Activated naive CD4-positive, alpha-beta T cell treated with Interleukin-2 at 50 U/mL for 16 hours (primary cell): ENCODE measurements at regions not wholly inside any gene's neighbourhood (a gene's known extent, or its start where the extent isn't known, plus 50 kb on each side); places are given as distances from the start of the nearest gene placed in this dataset.
"Not testable (repeated sequence)": the region's sequence is repeated elsewhere in the genome, so short reads cannot be mapped to it uniquely, and the experiment has no call there.

Source experiments
- DNase-seq: peaks from one replicate; pipeline ENCODE4 v3.0.0-alpha.2; 2020

DNA sequence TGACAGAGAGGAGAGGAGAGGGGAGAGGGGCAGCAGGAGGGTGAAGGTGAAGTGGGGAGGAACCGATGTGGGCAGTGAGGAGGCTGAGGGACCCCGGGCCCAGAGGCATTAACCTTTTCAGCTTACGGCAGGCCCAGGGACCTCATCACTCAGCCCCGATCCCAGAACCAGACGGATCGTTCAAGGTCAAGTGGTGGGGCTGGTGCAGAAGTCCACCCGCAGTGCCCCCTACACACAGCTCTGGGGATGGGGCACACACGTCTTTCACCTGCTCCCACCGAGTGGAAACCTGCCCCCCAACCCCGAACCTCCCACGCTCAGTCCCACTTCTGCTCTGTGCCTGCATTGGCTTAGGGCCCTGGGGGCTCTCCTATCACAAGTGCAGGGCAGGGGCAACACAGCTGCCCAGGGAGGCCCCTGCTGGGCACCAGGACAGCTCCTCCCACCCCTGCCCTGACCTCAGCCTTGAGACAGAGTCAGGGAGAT, 81.9 kb upstream of the GOLGA6L4 start:
- not testable (repeated sequence) for DNase-seq

DNA sequence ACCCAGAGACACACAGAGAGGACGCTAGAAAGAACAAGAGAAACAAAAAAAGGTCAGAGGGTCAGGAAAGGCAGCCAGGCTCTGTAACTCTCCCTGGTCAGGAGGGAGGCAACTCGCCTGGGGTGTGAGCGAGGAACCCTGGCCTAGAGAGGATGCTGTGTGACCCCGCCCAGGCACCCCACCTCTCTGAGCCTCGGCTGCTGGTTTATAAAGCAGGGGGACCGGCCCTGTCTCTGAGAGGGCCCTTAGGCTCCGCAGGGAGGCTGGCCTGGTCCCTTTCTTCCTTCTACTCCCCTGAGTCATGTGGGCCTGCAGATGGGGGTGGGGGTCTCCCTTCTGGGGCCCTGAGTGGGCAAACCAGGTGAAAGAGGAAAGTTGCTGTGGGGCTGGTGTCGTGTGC, 81.3 kb upstream of the GOLGA6L4 start:
- not testable (repeated sequence) for DNase-seq

DNA sequence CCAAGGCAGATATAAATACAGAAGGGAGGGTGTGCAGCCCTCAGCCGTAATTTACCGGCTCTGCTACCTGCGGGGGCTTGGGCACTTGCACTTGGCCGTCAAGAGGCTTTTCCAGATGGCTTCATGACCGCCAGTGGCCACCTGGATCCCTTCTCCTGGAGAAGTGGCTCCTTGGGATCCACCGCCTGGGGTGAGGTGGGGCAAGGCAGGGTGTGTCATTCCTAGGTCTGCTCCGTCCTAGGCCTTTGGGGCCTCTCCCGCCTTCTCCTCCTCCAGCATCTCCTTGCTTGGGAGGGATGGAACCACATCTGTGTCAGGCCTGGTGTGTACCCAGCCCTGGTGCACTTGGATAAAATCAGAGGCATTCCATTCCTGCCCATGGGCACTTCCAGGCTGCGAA, 80.8 kb upstream of the GOLGA6L4 start:
- DNase-seq: not testable (repeated sequence)

DNA sequence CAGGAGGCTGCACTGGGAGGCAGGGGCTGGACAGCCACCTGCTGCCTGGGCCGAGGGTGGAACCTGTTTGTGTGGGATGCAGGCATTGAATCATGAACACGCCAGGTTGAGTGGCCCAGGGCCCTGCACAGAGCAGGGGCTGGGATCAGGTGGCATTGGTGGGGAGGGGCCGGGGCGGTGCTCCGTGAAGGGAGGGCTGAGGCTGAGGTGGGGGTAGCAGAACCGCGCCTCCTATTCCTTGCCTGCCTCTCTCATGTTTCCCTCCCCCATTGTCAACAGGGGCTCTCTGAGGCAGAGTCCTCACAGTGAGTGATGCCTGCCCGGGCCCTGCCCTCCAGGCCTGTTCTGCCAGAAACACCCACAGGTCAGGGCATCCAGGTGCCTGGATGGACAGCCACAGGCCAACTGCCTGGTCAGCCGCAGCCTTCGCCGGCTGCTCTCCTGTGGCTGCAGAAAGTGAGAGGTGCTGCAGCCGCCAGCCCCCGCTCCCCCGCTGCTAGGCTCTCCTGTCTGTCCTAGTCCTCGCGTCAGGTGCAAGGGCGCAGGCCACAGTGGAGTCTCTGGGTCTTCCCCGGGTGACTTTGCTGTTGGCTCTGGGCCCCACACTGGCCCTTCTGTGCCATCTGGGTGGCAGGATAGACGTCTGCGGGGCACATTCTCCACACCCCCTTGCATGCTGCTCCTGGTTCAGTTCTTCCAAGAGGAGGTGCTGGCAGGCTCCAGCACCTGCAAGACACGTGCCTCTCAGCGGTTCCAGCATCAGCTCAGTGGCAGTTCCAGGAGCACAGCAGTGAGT, 79.6 kb upstream of the GOLGA6L4 start:
- DNase-seq: not testable (repeated sequence)

DNA sequence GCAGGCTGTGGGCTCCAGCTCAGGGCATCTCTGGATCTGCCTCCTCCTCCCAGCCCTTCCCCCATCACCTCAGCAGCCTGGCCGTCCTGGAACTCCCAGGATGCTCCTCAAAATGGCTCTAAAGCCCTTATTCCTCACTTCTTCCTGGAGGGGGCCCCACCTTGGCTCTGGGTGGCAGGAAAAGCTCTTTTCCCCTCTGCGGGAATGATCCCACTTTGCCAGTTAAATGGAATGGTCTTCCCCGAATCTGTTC, 79.1 kb upstream of the GOLGA6L4 start:
- DNase-seq: not testable (repeated sequence)

DNA sequence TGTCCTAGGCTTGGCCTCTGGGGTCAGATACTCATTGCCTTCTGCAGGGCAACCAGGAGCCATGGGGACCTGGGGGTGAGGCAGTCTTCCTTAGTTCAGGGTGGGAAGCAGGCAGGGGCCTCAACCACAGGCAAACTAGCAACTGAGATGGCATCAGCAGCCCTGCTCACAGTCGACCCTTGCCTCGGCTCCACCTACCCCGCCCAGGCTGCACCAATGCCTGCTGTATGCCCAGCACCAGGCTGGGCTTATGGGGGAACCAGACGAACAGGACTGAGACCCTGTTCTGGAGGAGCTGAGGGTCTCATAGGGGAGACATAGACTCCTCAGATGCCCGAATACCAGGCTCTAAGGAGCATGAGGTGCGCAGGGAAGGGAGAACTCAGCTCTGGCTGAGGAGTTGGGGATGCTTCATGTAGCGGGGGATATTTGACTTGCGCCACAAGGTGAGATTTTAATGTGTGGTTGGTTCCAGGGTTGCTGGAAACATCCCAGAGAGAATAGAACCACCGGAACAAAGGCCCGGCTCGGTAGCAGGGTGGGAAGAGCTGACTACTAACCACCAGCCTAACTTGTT, 78.4 kb upstream of the GOLGA6L4 start:
- not testable (repeated sequence) for DNase-seq

DNA sequence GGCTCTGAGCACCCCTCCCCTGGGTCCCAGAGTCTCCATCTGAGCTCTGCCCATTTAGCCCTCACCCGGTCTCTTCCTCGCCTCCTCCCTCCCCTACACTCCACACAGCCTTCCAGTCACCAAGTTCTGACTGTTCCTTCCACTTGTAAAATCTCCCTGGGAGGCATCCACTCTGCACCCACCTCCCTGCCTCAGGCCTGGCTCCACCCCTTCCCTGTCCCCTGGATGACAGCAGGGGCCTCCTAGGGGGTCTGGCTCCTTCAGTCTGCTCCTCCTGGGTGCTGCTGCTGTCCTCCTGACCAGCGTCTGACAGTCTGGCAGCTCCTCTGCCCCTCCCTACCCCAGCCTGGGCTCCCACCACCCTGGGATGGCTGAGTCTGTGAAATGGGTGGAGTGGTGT, 77.7 kb upstream of the GOLGA6L4 start:
- not testable (repeated sequence) for DNase-seq

DNA sequence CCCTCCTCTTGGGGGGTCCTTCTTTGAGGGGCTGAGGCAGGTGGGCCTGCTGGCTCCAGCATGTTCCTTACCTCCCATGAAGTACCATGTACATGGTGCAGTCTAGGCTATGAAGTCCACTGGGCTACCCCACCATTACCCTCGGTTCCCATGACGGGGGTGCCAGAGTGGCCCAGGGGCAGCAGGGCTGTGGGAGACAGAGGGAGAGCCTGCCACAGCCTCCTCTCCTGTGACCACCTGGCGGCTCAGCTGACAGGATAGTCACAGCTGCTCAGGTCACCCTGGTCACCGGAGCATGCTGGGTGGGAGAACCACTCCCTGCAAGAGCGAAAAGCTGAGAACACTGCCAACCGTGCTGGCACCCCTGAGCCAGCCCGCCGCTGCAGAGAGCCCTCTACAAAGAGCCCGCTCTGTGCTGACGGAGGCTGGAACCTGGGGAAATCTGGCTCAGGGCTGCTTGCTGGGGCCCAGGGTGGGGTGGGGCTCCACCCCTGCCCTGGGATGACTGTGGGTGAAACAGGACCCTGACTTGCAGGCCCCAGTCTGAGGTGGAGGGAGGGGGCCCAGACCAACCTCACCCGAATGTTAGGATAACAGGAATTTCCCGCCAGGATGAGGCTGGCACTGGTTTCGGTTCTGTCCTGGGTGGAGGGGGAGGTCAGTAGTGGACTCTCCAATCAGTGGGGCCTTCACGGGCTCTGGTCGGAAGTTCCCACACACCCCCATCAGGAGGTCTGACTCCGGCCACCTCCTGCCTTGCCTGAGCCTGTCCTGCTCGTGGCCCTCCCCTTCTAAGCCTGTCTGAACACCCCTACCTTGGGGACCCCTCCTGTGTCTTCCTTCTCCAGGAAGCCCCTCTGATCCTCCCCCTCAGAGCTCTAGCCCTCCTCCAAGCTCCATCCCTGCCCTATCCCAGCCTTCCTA, 76.0 kb upstream of the GOLGA6L4 start:
- DNase-seq: not testable (repeated sequence)

DNA sequence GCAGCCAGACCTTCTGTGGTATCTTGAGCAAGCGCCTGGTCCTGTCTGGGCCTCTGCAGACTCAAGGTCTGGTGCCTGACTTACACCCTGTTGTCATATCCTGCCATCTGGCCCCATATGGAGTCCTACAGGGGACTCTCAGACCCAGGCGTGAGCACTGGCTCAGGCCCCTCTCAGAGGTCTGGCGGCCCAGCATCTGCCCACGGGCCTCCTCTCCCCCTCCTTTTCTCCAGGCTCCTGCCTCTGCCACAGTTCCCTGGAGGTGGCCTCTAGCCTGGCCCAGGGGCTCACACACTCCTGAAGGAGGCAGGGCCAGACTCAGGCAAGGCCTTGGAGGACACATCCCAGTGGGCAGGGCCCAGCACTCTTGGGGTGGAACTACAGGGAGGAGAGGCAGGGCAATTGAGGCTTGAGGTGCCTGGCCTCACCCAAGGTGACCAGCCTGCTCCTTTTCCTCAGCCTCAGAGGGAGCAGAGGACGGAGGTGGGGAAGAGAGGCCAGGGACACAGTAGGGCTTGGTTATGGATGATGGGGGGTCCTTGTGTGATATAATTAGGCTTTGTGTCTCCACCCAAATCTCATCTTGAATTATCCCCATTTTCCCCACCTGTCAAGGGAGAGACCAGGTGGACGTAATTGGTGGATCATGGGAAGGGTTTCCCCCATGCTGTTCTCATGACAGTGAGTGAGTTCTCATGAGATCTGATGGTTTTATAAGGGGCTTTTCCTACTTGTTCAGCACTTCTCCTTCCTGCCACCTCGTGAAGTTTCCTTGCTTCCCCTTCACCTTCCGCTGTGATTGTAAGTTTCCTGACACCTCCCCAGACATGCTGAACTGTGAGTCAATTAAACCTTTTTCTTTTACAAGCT, 70.9 kb upstream of the GOLGA6L4 start:
- not testable (repeated sequence) for DNase-seq

DNA sequence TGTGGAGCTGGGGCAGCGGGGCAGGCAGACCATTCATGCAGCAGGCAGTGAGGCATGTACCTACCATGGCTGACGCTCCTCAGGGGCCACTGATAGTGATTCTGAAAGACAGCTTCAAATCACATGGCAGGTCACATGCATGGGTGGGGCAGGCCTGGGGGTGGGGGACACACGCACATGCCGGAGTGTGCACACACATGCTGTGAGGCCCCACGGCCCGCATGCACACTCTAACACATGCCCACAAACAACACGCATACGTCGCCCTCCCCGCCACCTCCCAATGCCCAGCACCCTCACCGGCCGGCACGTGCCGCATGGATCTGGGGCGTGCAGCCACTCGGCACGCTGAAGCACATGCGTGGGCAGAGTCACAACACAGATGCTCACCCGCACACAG, 65.5 kb upstream of the GOLGA6L4 start:
- not testable (repeated sequence) for DNase-seq

DNA sequence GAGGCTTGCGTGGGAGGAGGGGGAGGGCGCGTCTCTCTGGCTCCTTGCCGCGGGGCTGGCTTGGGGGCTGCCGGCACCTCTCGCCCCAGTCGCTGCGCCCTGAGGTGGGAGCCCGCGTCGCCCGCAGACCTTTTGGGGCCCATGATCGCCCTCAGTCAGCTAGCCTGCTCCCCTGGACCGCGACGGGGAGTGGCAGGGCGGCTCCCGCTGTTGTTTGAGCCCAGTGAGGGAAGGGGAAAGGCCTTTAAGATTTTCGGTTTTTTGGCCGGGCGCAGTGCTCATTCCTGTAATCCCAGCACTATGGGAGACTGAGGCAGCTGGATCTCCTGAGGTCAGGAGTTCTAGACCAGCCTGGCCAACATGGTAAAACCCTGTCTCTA, 62.4 kb upstream of the GOLGA6L4 start:
- not testable (repeated sequence) for DNase-seq
